ENCODE measurements at regions not wholly inside any gene's neighbourhood (a gene's known extent, or its start where the extent isn't known, plus 50 kb on each side); places are given as distances from the start of the nearest gene placed in this dataset.

DNA sequence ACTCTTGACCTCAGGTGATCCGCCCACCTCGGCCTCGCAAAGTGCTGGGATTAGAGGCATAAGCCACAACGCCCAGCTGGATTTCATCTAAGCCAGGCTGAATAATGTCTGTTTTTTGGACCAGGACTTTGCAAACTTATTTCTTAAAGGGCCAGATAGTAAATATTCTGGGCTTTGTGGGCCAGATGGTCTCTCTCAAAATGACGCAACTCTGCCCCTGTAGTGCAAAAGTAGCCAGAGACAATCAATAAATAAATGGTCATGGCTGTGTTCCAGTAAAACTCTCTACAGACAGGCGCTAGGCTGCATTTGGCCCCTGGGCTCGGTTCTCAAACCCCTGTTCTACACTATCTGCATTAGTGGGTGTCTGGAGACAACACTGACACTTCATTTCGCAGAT lies 121.9 kb upstream of the CDH13 start:
- DNase-seq (ENCODE audit: extremely low spot score, insufficient read length, low read depth) (no peak), FAIRE-seq (no peak)

DNA sequence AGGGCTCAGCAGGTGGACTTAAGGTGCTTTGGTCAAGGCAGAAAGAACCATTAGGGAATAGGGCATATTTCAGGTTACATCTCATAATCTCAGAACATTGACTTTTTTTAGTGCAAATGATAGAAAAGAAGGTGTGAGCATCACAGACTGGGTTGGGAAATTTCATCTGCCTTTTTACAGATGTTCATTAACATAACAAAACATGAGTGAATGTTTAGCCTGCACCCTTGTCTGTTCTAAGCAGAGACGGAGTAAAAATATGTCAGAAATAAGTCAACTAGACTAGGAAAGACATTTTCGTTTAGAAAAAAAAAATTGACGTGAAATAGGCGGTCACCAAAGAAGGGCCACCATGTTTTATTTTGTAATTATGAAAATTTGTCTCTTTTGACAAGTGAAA lies 127.5 kb upstream of the CDH13 start:
- DNase-seq (ENCODE audit: extremely low spot score, insufficient read length, low read depth), result no peak
- no peak for FAIRE-seq

DNA sequence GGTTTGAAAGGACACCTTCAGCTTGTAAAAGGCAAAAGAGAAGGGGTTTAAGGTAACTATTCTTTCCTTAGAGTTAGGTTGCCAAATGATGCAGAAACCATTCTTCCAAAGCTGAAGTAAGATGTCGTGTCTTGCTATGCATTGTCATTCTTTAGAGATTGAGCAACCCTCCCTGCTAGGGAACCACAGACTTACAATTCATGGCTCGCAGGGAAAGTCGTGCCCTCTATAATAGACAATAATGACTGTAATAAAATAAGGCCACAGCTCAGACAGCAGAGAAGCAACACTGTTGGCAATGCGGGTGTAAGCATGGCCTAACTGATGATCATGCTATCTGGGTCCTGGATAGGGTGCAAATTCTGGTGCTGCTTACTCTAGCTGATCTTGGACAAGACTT lies 129.6 kb upstream of the CDH13 start:
- no peak for DNase-seq (ENCODE audit: extremely low spot score, insufficient read length, low read depth)
- no peak for FAIRE-seq

DNA sequence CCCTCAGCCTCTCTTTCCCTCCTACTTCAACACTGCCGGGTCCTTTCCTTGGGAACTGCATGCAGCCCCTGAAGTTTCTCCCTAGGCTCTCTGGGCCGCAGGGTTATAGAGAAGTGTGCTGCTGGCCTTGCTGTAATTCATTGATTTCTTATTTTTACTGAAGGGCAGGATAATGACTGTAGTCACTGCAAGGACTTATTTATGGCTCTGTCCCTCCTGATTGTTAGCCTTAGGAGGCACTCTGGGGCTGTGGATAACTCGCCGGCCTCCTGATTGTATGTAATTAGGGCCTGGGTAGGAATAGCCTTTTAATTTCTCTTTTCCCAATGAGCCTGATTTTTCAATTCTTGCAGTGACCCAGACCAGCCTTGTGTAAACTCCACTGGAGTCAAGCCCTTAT lies 138.3 kb upstream of the CDH13 start:
- FAIRE-seq, result no peak
- no peak for DNase-seq (ENCODE audit: extremely low spot score, insufficient read length, low read depth)

DNA sequence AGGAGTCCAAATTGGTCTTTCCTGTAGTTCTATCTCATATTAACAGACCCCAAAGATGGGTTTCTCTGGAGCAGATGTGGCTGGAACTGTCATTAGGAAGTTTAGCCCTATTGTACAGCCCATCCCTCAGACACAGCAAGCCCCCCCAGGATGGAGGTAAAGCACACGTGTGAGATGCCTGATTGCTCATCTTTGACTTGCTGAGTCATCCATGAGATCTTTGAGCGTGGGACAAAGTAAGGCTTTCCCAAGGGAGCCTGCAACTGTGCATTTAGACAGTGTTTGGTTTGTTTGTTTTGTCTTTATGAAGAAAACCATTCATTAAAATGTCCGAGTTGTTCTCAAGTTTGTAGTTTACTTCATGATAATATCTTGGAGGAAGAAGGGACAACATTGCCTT lies 145.3 kb upstream of the CDH13 start:
- no peak for FAIRE-seq

DNA sequence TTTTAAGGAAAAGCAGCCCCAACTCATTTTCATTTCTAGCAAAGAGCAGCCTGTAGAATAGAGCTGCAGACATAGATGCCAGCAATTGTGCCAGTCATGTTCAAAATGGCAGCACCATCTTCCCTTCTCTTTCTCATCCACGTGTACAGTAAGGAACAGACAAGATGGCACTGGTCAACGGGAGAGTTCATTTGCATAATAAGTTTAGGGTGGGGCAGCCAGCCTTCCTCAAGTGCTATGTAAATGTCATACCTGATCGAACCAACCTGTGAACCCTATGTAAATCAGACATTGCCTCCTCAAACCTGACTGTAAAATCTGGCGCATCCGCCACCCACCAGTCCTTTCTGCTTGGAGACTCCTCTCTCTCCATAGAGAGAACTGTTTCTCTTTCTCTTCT lies 150.0 kb upstream of the CDH13 start:
- FAIRE-seq (no peak), DNase-seq (ENCODE audit: extremely low spot score, insufficient read length, low read depth) (no peak)

More for the DNA sequence above, 145.3 kb upstream of the CDH13 start:
- DNase-seq (ENCODE audit: extremely low spot score, insufficient read length, low read depth), result no peak

DNA sequence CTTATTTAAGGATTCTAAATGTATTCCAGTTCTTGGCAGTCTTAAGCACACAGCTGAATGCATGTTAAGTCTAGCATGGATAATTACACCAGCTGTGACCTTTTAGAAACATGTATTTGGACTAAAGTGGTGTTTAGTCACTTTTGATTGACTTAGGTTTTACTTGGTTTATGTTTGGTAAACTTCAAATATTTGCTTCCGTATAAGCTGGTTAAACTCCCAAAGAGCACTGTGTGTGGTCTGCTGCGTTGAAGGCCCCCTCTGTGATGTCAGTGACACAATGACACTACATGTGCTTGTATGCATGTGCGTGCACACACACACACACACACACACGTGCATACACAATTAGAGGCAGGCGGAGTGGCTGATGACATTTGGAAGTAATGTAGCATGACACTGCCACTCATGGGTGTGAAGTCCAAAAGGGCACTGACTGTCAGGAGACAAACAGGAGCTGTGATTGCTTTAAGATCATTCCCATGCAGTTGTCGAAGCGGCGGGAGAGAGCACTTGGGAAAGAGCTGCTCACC lies 156.1 kb upstream of the CDH13 start:
- DNase-seq (ENCODE audit: extremely low spot score, insufficient read length, low read depth) (no peak), FAIRE-seq (no peak)

DNA sequence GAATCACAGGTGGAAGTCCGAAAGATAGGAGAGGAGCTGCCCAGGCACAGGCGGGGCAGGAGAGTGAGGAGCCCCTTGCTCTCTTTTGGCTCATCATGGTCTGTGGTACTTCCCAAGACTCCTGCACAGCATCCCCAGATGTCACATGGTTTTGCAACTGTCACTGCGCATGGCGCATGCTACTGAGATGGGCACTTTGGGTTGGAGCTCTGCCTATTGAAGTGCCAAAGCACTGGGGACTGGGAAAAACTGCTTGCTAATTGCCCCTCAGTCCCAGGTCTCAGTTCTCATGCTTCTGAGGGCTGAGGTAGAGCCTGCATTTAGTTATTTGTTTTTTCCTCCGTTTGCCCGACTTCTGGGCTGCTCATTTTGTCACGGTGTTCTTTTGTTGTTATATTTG lies 156.8 kb upstream of the CDH13 start:
- DNase-seq (ENCODE audit: extremely low spot score, insufficient read length, low read depth) (no peak), FAIRE-seq (no peak)

DNA sequence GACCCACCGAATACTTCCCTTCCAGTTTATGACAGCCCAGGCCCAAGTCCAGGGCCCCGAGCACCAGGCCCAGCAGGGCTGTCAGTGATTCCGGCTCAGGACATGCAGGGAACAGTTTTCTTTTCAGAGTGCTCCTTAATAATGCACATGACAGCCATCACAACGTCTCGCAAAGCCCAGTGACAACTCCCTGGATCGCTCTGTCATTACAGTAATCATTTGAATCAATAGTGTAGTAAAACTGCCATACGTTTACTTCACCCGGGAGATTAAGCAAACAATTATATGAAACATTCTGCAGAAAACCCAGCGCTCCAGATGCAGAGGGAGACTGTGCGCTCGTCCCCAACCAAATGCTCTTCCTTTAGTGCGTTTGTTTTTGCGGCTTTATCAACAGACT lies 162.6 kb upstream of the CDH13 start:
- DNase-seq (ENCODE audit: extremely low spot score, insufficient read length, low read depth) (no peak), FAIRE-seq (no peak)

DNA sequence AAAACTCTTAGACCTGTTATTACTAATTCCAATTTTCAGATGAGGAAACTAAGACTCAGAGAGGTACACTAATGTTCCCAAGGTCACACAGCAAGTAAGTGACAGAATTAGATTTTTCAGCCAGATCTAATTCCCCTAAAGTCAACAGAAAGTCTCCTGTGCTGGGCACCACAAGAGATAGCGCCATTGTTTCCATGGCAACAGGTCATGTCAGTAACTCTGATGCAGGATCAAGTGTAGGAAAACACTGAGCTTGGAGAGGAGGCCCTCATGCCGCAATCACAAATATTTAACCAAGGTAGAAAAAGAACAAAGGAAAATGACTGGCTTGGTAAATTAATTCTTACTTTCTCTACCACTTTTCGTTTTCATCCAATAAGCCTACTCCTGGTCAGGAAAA lies 166.0 kb upstream of the CDH13 start:
- FAIRE-seq, result no peak

DNA sequence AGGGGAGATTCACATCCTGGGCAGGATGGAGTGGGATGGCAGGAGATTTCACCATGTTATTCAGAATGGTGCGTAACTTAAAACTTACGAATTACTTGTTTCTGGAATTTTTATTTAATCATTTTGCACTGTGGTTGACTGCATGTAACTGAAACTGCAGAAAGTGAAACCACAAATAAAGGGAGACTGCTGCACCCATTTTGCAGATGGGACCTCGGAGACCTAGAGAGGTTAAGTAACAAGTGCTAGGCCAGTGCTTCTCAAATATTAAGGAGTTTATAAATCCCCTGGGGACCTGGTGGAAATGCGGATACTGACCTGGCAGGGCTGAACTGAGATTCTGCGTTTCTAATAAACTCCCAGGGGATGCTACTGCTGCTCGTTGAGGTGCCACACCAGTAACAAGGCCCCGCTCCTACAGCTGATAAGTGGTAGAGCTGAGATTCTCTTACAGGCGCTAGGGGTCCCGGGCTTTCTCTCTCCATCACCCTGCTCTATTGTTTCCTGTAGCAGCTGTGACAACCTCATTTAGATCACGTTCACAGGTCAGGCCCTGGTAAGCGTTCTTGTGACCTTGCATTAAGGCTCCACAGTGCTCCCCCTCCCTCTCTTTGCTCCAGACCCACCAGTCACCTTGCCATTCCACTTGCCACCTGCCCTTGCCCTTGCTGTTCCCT lies 167.1 kb upstream of the CDH13 start:
- FAIRE-seq (no peak), DNase-seq (ENCODE audit: extremely low spot score, insufficient read length, low read depth) (no peak)

More for the DNA sequence above, 166.0 kb upstream of the CDH13 start:
- DNase-seq (ENCODE audit: extremely low spot score, insufficient read length, low read depth), result no peak

DNA sequence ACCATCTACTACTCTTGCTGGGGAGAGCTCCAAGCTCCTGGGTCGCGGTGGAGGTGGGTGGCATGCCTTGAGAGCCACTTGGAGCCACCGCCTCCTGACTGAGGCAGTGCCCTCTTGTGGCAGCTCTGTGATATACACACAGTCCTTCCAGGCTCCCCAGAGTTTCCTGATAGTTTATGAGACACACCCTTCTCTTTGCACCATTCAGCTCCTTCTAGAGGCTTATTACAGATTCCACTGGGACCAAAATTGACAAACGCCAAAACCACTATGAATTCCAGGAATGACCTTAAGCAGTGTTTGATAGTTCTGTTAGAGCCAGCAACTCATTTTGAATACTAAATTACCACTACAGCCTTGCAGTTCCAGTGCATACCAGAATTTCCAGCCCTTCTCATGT lies 170.1 kb upstream of the CDH13 start:
- DNase-seq (ENCODE audit: extremely low spot score, insufficient read length, low read depth) (peak; percentile 14), FAIRE-seq (peak; percentile 80)

DNA sequence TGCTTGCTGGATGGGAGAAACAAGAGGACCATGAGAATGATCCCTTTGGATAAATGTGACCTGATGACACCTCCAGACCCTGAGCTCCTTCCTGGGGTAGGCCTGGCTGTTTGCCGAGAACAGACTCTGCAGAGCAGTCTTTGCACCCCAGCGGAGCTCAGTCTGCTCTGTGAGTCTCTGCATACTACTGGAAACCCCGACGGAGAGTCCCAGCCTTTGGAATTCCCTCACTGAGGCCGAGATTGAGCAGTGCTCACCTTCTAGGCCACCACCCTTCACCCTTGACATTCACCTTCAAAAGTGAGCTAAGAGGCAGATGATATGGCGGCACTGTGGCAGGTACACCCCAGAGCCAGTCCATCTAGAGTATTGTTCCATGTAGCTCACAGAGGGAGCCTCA lies 172.2 kb upstream of the CDH13 start:
- no peak for FAIRE-seq
- DNase-seq (ENCODE audit: extremely low spot score, insufficient read length, low read depth), result no peak

DNA sequence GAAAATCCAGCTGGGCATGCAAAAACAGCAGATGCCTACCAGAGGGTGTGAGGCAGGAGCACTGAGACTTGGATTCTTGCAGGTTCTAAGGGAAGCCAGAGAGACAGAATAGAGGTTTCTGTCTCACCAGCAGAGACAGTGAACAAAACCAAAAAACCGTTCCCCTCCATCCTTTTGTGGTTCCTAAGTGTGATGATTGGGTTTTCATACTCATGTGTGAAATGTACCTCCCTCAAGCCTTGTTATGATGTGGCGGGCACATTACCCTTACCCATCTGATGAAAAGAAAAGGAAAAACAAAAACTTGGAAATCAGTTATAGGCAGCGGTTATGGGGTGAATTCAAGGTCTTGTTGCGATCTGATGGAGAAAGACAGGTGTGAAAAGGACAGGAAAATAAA lies 172.6 kb upstream of the CDH13 start:
- no peak for FAIRE-seq
- DNase-seq (ENCODE audit: extremely low spot score, insufficient read length, low read depth), result no peak

DNA sequence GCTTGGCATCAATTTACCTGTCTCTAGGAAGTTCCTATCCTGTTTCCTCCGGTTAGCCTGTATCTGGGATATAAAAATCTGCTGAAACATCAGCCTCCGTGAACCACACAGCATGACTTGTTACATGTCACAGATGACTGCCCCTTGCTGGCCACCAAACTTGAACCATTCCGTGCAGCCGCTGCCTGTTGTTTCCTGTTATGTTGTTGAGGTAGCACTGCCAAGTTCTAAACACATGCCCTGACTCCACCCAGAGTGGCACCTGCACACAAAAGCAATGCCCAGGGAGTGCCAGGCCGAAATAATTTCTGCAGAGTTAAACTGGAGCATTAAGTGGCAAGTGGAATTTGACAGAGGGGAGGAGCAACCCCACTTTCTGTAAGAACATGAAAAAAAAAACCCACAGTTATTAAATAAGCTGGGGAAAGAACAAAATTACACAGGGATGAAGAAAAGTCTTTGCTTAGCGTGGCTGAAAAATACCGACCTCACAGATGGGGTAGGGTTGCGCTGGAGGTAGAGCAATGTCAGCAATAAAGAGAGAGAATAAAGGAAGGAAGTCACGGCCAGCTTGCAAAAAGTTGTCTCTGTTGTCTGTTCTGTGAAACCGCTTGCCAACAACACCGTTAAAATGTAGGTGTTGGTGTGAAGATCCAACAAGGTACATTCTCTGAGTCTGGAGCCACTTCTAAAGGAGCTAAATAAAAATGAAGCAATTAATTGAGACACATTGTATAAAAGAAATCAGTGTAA lies 174.6 kb upstream of the CDH13 start:
- DNase-seq (ENCODE audit: extremely low spot score, insufficient read length, low read depth), result no peak
- no peak for FAIRE-seq

DNA sequence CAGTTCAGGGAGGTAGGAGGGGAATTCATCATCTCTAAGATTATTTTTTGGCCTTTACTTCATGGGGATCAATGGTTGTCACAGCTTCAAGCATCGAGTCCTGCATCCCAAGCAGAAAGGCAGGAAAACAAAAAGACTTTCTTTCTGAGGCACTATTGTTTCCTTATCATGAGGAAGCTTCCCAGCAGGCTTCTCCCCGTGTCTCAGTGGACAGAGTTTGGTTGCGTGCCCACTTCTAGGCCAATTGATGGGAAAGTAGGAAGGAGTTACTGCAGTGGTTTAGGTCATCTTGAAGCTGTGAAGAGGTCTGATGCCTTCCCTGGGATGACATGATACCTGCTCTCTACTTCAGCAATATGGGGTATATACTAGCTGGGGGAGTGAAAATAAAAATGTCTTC lies 175.3 kb upstream of the CDH13 start:
- no peak for FAIRE-seq
- no peak for DNase-seq (ENCODE audit: extremely low spot score, insufficient read length, low read depth)

DNA sequence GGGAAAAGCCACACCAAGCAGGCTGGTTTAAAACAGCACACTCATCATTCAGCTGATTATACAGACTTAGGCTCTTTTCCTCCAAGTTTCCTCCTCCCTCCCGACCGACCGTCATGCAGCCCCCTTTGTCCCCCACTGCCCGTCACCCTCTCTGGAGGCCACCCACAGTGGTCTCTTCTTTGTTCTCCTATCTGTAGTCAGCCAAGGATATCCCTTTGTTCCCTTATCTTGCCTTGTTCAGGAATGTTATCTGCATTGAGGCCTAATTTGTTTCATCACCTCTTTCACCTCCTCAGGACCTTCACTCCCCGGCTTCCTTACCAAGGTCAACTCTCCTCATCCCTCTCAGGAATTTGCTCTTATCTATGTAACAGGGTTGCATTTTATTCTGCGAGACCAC lies 186.4 kb upstream of the CDH13 start:
- DNase-seq (ENCODE audit: extremely low spot score, insufficient read length, low read depth), result no peak
- FAIRE-seq, result no peak

DNA sequence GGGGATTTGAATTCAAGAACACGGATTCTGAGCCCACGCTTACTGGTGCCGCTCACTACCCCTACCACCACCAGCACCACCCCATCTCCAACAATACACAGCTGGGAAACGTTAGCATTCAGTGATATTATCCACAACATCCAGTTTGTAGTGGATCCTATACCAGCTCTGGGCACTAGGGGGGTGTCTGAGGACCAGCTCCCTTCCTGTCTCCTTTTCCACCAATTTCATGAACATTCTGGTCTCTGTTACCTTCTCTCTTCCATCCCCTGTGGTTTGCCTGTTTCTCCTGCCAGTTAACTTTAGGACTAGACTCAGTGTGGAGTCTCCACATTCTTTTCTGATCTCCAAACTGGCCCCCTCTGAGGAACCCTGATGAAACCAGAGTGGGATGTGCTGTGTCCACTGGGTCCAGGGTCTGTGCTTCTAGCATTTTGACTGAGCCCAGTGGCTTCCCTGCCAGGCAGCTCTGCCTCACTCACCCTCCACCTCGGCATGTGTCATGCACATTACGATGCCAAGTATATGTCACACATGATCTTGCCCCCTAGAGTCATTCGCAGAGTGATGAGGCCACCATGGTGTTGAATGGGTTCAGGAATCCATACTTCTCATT lies 187.0 kb upstream of the CDH13 start:
- DNase-seq (ENCODE audit: extremely low spot score, insufficient read length, low read depth) (no peak), FAIRE-seq (peak; percentile 41)

DNA sequence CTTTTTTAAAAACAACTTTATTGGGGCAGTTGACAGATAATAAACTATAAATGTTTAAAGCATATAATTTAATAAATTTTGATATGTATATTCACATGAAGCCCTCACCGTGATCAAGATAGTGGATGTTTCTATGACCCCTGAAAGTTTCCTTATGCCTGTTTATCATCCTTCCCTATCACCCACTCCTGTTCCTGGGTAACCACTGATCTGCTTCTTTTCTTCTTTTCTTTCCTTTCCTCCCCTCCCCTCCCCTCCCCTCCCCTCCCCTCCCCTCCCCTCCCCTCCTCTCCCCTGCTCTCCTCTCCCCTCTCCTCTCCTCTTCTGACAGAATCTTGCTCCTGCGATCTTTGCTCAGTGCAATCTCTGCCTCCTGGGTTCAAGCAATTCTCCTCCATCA lies 193.7 kb upstream of the CDH13 start:
- DNase-seq (ENCODE audit: extremely low spot score, insufficient read length, low read depth) (no peak), FAIRE-seq (no peak)

DNA sequence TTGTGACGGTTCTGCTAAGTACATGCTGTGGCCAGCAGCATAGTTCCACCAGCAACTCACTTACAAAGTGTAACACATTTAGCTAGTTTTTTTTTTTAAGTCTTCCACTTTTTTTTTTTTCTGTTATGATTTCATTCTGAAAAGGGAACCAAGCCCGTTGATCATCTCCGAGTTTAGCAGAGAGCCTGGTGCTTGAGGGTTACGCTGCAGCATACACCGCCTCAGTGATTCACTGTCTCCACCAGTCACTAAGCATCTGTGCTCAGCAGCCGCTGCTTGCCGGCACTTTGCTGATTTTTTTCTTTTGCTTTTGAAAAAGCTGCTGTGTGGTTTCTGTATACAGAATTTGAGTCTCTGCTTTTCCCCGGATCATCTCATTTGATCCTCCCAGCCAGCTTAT lies 194.5 kb upstream of the CDH13 start:
- FAIRE-seq, result no peak
- DNase-seq (ENCODE audit: extremely low spot score, insufficient read length, low read depth), result no peak

DNA sequence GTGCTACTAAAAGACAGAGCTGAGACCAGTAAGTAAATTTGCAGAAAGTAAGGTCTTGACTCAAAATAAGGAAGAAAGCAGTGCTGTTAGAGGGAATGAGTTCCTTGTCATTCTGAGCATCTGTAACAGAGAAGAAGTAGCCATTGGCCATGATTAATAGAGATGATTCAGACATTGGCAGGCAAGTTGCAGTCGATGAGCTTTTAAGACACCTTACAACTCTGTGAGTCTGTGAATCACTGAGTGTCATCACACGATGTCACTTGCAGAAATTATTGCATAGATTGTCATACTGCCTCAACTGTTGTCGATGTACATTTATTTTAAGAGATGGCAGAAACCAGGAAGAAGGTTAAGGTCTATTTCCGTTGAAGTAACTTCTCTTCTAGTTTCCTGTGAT lies 201.1 kb upstream of the CDH13 start:
- FAIRE-seq, result no peak
- no peak for DNase-seq (ENCODE audit: extremely low spot score, insufficient read length, low read depth)
